ENCODE measurements at regions not wholly inside any gene's neighbourhood (a gene's known extent, or its start where the extent isn't known, plus 50 kb on each side); places are given as distances from the start of the nearest gene placed in this dataset.
A peak's percentile ranks its signal among the peaks of the same experiment; 100 is the strongest.

DNA sequence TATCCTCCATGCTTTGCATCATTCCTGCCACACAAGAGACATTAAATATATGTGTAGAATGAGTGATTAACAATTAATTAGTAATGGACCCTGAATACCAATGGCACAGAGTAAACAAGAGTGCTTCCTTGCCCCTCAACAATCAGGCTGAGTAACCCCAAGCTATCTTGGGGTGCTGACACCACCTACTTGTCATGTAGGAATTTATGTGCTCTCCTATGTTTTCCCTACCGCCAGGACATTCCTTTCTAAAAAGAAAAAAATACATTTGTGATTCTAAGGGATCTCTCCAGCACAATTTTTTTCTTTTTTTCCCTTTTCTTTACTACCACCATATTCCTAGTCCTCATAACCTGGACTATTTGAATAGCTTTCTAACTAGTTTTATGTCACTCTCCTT lies 449.1 kb downstream of the MFSD1 start:
- ATAC-seq (no peak), DNase-seq (ENCODE audit: low spot score) (peak; percentile 14)
- H3K9me2 ChIP-seq (ENCODE audit: insufficient read depth) = no peaks in the 10 kb centered on the region
- H4K20me1 ChIP-seq (replicated peaks; ENCODE audit: insufficient read depth) = no peaks in the 10 kb centered on the region
- no peaks in the 10 kb centered on the region for H3F3A ChIP-seq (replicated peaks; ENCODE audit: low read depth)
- Mint-ChIP-seq H3K9me3 (no peaks in the 10 kb centered on the region), H3K27ac (no peak overlapping the region), H3K27me3 (ENCODE audit: insufficient read depth, low read depth, poor library complexity) (no peaks in the 10 kb centered on the region), H3K36me3 (ENCODE audit: low read depth) (no peaks in the 10 kb centered on the region), H3K4me3 (no peak overlapping the region), H3K4me1 (no peaks in the 10 kb centered on the region)
- no peaks in the 10 kb centered on the region for H3K36me3 ChIP-seq (ENCODE audit: insufficient read depth)
- H2AFZ ChIP-seq = no peak overlapping the region
- TF ChIP-seq, protein P1, sequence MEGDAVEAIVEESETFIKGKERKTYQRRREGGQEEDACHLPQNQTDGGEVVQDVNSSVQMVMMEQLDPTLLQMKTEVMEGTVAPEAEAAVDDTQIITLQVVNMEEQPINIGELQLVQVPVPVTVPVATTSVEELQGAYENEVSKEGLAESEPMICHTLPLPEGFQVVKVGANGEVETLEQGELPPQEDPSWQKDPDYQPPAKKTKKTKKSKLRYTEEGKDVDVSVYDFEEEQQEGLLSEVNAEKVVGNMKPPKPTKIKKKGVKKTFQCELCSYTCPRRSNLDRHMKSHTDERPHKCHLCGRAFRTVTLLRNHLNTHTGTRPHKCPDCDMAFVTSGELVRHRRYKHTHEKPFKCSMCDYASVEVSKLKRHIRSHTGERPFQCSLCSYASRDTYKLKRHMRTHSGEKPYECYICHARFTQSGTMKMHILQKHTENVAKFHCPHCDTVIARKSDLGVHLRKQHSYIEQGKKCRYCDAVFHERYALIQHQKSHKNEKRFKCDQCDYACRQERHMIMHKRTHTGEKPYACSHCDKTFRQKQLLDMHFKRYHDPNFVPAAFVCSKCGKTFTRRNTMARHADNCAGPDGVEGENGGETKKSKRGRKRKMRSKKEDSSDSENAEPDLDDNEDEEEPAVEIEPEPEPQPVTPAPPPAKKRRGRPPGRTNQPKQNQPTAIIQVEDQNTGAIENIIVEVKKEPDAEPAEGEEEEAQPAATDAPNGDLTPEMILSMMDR (conservative IDR thresholded peaks at IDR 0.05; ENCODE audit: low read depth in 2 of 2) = peak in 1 of 2 experiments; percentile 21; a peak in 1 of 4 replicates
- TF ChIP-seq STAT1 (IDR thresholded peaks at IDR 0.05; ENCODE audit: unreplicated experiment) (no peak), CREB1 (CRISPR knock-in tag; IDR thresholded peaks at IDR 0.05; ENCODE audit: low read depth) (no peak)
- TF ChIP-seq, protein P2, sequence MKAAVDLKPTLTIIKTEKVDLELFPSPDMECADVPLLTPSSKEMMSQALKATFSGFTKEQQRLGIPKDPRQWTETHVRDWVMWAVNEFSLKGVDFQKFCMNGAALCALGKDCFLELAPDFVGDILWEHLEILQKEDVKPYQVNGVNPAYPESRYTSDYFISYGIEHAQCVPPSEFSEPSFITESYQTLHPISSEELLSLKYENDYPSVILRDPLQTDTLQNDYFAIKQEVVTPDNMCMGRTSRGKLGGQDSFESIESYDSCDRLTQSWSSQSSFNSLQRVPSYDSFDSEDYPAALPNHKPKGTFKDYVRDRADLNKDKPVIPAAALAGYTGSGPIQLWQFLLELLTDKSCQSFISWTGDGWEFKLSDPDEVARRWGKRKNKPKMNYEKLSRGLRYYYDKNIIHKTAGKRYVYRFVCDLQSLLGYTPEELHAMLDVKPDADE (IDR thresholded peaks at IDR 0.05) = no peak
- H3K4me1 ChIP-seq (ENCODE audit: insufficient read depth) = no peaks in the 10 kb centered on the region
- H3K4me2 ChIP-seq = no peak overlapping the region
- H3K79me2 ChIP-seq (replicated peaks; ENCODE audit: insufficient read depth) = no peaks in the 10 kb centered on the region
- no peak overlapping the region for H3K4me3 ChIP-seq
- no peaks in the 10 kb centered on the region for H3K27me3 ChIP-seq (ENCODE audit: insufficient read depth)
- no peak overlapping the region for H3K27ac ChIP-seq (ENCODE audit: low read depth)

DNA sequence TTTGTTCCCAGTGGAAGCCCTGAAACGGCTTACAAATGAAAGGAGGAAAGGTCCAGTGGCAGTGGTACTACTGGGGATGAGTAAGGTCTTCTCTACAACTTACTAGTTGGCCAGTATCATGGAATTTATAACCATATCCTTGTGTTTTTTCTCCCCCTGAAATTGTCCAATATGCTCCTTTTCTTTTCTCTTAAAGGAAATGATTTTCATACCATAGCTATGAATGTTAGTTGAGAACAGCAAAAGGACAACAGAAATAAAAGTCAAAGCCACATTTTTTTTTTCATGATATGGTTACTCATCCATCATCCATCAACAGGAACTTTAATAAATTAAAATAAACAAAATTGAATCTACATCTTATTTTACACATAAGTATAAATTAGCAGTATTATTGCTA lies 450.4 kb downstream of the MFSD1 start:
- Histone ChIP-seq H2AFZ (no peak overlapping the region), H3K27ac (ENCODE audit: low read depth) (no peak overlapping the region), H3K9me2 (ENCODE audit: insufficient read depth) (no peaks in the 10 kb centered on the region), H3K4me1 (ENCODE audit: insufficient read depth) (no peaks in the 10 kb centered on the region), H3K36me3 (ENCODE audit: insufficient read depth) (no peaks in the 10 kb centered on the region), H3K4me2 (no peak overlapping the region), H3F3A (replicated peaks; ENCODE audit: low read depth) (no peaks in the 10 kb centered on the region), H4K20me1 (replicated peaks; ENCODE audit: insufficient read depth) (no peaks in the 10 kb centered on the region), H3K27me3 (ENCODE audit: insufficient read depth) (no peaks in the 10 kb centered on the region), H3K79me2 (replicated peaks; ENCODE audit: insufficient read depth) (no peaks in the 10 kb centered on the region), H3K4me3 (no peak overlapping the region)
- H3K27ac Mint-ChIP-seq = no peak overlapping the region
- H3K36me3 Mint-ChIP-seq (ENCODE audit: low read depth) = no peaks in the 10 kb centered on the region
- H3K9me3 Mint-ChIP-seq = no peaks in the 10 kb centered on the region
- no peaks in the 10 kb centered on the region for H3K4me1 Mint-ChIP-seq
- TF ChIP-seq POLR2AphosphoS5 (IDR thresholded peaks at IDR 0.05; ENCODE audit: low read depth) (no peak), EZH2phosphoT487 (IDR thresholded peaks at IDR 0.05; ENCODE audit: unreplicated experiment) (no peak), EZH2 (IDR thresholded peaks at IDR 0.05; ENCODE audit: low read depth, unreplicated experiment) (no peak), ZNF114 (CRISPR knock-in tag; IDR thresholded peaks at IDR 0.05) (no peak), ZNF331 (CRISPR knock-in tag; IDR thresholded peaks at IDR 0.05; ENCODE audit: low read depth) (no peak)
- ATAC-seq = no peak
- no peaks in the 10 kb centered on the region for H3K27me3 Mint-ChIP-seq (ENCODE audit: insufficient read depth, low read depth, poor library complexity)
- DNase-seq (ENCODE audit: low spot score) = no peak
- H3K4me3 Mint-ChIP-seq = no peak overlapping the region
